Right lobe of liver (tissue), 4 donors: ENCODE measurements at regions not wholly inside any gene's neighbourhood (a gene's known extent, or its start where the extent isn't known, plus 50 kb on each side); places are given as distances from the start of the nearest gene placed in this dataset.

ENCODE experiments used
- POLR2A ChIP-seq: fragments of 450-650 bp; IDR thresholded peaks from one replicate; pipeline ENCODE4 v1.6.1; 2017; ENCODE audit warnings: antibody characterized with exemption, mild to moderate bottlenecking
- TF ChIP-seq, protein P1 (sequence below), 4 donors: fragments of 200-600 bp in 3 of 4; fragments of 450-650 bp in 1 of 4; IDR thresholded peaks; one replicate each; pipeline versions ENCODE4 v1.5.1 to v1.8.0; 2016 to 2022; ENCODE audit warnings: antibody characterized with exemption in 4 of 4, mild to moderate bottlenecking in 2 of 4
- donor health status: DM: no; HTN: no; CAD: no.
- donor health status: DM: no; HTN: no; CAD: no.
- donor health status: DM: no; HTN: yes; CAD: no.

DNA sequence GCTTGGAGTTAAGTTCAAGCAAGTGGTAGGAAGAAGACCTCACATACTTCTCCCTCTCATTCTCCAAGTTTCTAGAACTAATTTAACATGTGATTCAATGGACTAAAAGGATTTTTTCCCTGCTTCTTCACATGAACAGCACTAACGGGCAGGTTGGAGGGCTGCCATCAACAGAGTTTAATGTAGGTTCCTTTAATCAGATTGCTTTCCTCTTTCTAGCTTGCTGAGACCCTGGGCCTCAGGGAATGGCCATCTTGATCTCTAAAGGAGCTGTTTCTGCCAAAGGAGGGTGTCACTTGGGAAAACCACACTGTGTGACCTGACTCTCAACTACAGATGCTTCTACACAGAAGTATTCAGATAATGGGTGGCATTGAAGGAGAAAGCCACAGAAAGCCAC, 223.3 kb downstream of the PIK3R1 start:
- TF ChIP-seq, protein P1, sequence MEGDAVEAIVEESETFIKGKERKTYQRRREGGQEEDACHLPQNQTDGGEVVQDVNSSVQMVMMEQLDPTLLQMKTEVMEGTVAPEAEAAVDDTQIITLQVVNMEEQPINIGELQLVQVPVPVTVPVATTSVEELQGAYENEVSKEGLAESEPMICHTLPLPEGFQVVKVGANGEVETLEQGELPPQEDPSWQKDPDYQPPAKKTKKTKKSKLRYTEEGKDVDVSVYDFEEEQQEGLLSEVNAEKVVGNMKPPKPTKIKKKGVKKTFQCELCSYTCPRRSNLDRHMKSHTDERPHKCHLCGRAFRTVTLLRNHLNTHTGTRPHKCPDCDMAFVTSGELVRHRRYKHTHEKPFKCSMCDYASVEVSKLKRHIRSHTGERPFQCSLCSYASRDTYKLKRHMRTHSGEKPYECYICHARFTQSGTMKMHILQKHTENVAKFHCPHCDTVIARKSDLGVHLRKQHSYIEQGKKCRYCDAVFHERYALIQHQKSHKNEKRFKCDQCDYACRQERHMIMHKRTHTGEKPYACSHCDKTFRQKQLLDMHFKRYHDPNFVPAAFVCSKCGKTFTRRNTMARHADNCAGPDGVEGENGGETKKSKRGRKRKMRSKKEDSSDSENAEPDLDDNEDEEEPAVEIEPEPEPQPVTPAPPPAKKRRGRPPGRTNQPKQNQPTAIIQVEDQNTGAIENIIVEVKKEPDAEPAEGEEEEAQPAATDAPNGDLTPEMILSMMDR (IDR thresholded peaks at IDR 0.05) = no peak
- no peak for TF ChIP-seq POLR2A
